Smooth muscle cell (in vitro differentiated cells): ENCODE measurements at regions not wholly inside any gene's neighbourhood (a gene's known extent, or its start where the extent isn't known, plus 50 kb on each side); places are given as distances from the start of the nearest gene placed in this dataset.

Experiments used
- DNase-seq: peaks from one replicate; lab custom pipeline; 2025; ENCODE audit not compliant: unreplicated experiment; lab: John Stamatoyannopoulos, UW
- H2AFZ ChIP-seq: fragments of 200-600 bp; sonication (generic); 2 replicates; pipeline ENCODE4 v1.6.0; 2016; ENCODE audit warnings: antibody characterized with exemption, low read depth, mild to moderate bottlenecking
- H3F3A ChIP-seq: fragments of 200-600 bp; sonication (generic); 2 replicates; pipeline ENCODE4 v1.6.0; 2017; ENCODE audit warnings: antibody characterized with exemption, low read depth
- H3K27ac ChIP-seq: fragments of 200-600 bp; sonication (generic); 2 replicates; pipeline ENCODE4 v1.5.1; 2016; ENCODE audit warnings: low read depth, mild to moderate bottlenecking
- H3K27me3 ChIP-seq: fragments of 200-600 bp; sonication (generic); 2 replicates; pipeline ENCODE4 v1.6.1; 2016; ENCODE audit warnings: low read depth, mild to moderate bottlenecking
- H3K36me3 ChIP-seq: fragments of 200-600 bp; sonication (generic); 2 replicates; pipeline ENCODE4 v1.5.1; 2016; ENCODE audit warnings: low read depth
- H3K4me1 ChIP-seq: fragments of 200-600 bp; sonication (generic); 2 replicates; pipeline ENCODE4 v1.5.1; 2016; ENCODE audit warnings: low read depth
- H3K4me2 ChIP-seq: fragments of 200-600 bp; sonication (generic); 2 replicates; pipeline ENCODE4 v1.6.0; 2016; ENCODE audit warnings: mild to moderate bottlenecking
- H3K4me3 ChIP-seq: fragments of 200-600 bp; sonication (generic); 2 replicates; pipeline ENCODE4 v1.5.1; 2016; ENCODE audit warnings: mild to moderate bottlenecking
- H3K79me2 ChIP-seq: fragments of 200-600 bp; sonication (generic); 2 replicates; pipeline ENCODE4 v1.6.0; 2016; ENCODE audit warnings: low read depth, mild to moderate bottlenecking
- H3K9ac ChIP-seq: fragments of 200-600 bp; sonication (generic); 2 replicates; pipeline ENCODE4 v1.6.0; 2016; ENCODE audit warnings: low read depth
- H3K9me3 ChIP-seq: fragments of 200-600 bp; sonication (generic); replicated peaks from 2 replicates; pipeline ENCODE4 v1.5.1; 2016; ENCODE audit warnings: low read depth
- H4K20me1 ChIP-seq: fragments of 200-600 bp; sonication (generic); 2 replicates; pipeline ENCODE4 v1.6.0; 2016; ENCODE audit warnings: low read depth
- WGBS: methylation state at CpG from one replicate; pipeline ENCODE4 v1.1.7; 2016; ENCODE audit warnings: low lambda C conversion rate; 5-methylcytosine and 5-hydroxymethylcytosine counted together
- TF ChIP-seq, protein P1 (sequence below): fragments of 200-600 bp; sonication (generic); IDR thresholded peaks from 2 replicates; pipeline ENCODE4 v1.5.1; 2017; ENCODE audit warnings: borderline replicate concordance, mild to moderate bottlenecking, antibody characterized with exemption; ENCODE audit not compliant: insufficient read depth, poor library complexity, severe bottlenecking

- H2AFZ ChIP-seq: no peak overlapping the region
- H3K4me1 ChIP-seq: no peaks in the 10 kb centered on the region
- TF ChIP-seq, protein P1, sequence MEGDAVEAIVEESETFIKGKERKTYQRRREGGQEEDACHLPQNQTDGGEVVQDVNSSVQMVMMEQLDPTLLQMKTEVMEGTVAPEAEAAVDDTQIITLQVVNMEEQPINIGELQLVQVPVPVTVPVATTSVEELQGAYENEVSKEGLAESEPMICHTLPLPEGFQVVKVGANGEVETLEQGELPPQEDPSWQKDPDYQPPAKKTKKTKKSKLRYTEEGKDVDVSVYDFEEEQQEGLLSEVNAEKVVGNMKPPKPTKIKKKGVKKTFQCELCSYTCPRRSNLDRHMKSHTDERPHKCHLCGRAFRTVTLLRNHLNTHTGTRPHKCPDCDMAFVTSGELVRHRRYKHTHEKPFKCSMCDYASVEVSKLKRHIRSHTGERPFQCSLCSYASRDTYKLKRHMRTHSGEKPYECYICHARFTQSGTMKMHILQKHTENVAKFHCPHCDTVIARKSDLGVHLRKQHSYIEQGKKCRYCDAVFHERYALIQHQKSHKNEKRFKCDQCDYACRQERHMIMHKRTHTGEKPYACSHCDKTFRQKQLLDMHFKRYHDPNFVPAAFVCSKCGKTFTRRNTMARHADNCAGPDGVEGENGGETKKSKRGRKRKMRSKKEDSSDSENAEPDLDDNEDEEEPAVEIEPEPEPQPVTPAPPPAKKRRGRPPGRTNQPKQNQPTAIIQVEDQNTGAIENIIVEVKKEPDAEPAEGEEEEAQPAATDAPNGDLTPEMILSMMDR: no peak
- H3K36me3 ChIP-seq: no peaks in the 10 kb centered on the region
- H3K9ac ChIP-seq: no peak overlapping the region
- no peaks in the 10 kb centered on the region for H4K20me1 ChIP-seq
- H3K27me3 ChIP-seq: no peaks in the 10 kb centered on the region
- DNase-seq: no peak
- no peak overlapping the region for H3K4me3 ChIP-seq
- H3K4me2 ChIP-seq: no peak overlapping the region
- 93% methylated on average over 20 of the region's 20 CpGs for WGBS
- no peaks in the 10 kb centered on the region for H3F3A ChIP-seq
- H3K27ac ChIP-seq: no peak overlapping the region
- H3K79me2 ChIP-seq: no peaks in the 10 kb centered on the region
- H3K9me3 ChIP-seq: no peaks in the 10 kb centered on the region
Measured at GRCh38 chrX:1006156-1006730, 206.2 kb downstream of the CRLF2 start.

GRCh38 chrX:1002611-1003010 lies 209.8 kb downstream of the CRLF2 start:
- no peaks in the 10 kb centered on the region for H3F3A ChIP-seq
- TF ChIP-seq, protein P1: no peak

DNA sequence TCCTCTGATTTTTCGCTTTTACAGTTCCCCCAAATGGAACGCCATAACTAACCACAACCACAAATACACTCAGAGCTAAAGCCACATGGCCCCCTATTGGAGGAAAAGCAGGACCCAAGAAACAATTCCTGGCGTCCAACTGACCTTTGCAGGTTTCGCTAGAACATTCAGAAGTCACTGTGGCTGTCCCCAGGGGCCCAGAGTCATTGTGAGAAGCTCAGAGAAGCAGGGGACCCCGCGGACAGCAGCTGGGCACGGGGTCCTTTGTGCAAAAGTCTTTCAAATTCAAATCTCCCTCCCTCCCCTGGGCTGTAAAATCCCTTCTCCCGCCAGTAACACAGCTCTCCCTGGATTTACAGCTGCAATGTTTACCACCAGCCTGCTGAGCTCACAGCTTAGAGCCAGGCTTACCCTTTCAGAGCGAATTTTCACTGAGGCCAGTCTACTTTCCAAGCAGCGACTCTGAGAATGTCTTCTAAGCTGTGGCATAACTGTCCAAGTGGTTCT lies 214.8 kb downstream of the CRLF2 start:
- H3F3A ChIP-seq: no peaks in the 10 kb centered on the region

More at GRCh38 chrX:1002611-1003010, 209.8 kb downstream of the CRLF2 start:
- H3K36me3 ChIP-seq: no peaks in the 10 kb centered on the region
- H3K9me3 ChIP-seq: no peaks in the 10 kb centered on the region
- 89% methylated on average over 23 of the region's 23 CpGs for WGBS
- no peaks in the 10 kb centered on the region for H3K4me1 ChIP-seq
- no peak overlapping the region for H3K4me3 ChIP-seq
- H3K9ac ChIP-seq: no peak overlapping the region
- no peaks in the 10 kb centered on the region for H4K20me1 ChIP-seq
- H3K27me3 ChIP-seq: no peaks in the 10 kb centered on the region
- no peak for DNase-seq
- no peak overlapping the region for H3K27ac ChIP-seq
- no peak overlapping the region for H2AFZ ChIP-seq
- H3K79me2 ChIP-seq: no peaks in the 10 kb centered on the region
- no peak overlapping the region for H3K4me2 ChIP-seq

More for the DNA sequence above, 214.8 kb downstream of the CRLF2 start:
- no peaks in the 10 kb centered on the region for H3K9me3 ChIP-seq
- H3K4me2 ChIP-seq: peak overlapping the region; percentile 36
- H3K36me3 ChIP-seq: no peaks in the 10 kb centered on the region
- no peak overlapping the region for H2AFZ ChIP-seq
- no peak overlapping the region for H3K27ac ChIP-seq
- whole genome bisulfite sequencing: 14% methylated on average over 10 of the region's 10 CpGs
- H3K79me2 ChIP-seq: no peaks in the 10 kb centered on the region
- H4K20me1 ChIP-seq: no peaks in the 10 kb centered on the region
- peaks cover 6% of the 10 kb centered on the region for H3K4me1 ChIP-seq
- no peaks in the 10 kb centered on the region for H3K27me3 ChIP-seq
- TF ChIP-seq, protein P1: no peak
- H3K9ac ChIP-seq: no peak overlapping the region
- DNase-seq: no peak
- H3K4me3 ChIP-seq: no peak overlapping the region
